GM23248 (cell line): ENCODE measurements at regions not wholly inside any gene's neighbourhood (a gene's known extent, or its start where the extent isn't known, plus 50 kb on each side); places are given as distances from the start of the nearest gene placed in this dataset.
A peak's percentile ranks its signal among the peaks of the same experiment; 100 is the strongest.

ENCODE experiments used
- DNase-seq: peaks from one replicate; pipeline ENCODE4 v3.0.0-alpha.2; 2015
- H2AFZ ChIP-seq: fragments of 200-600 bp; sonication (generic); 2 replicates; pipeline ENCODE4 v1.6.1; 2016; ENCODE audit warnings: antibody characterized with exemption
- H3F3A ChIP-seq: fragments of 200-600 bp; sonication (generic); 2 replicates; pipeline ENCODE4 v1.6.1; 2016; ENCODE audit warnings: mild to moderate bottlenecking, antibody characterized with exemption, mixed run types; ENCODE audit not compliant: insufficient read depth
- H3K27ac ChIP-seq: fragments of 200-600 bp; sonication (generic); 2 replicates; pipeline ENCODE4 v1.5.1; 2016; ENCODE audit warnings: mild to moderate bottlenecking
- H3K27me3 ChIP-seq: fragments of 200-600 bp; sonication (generic); replicated peaks from 2 replicates; pipeline ENCODE4 v1.6.1; 2016; ENCODE audit warnings: mild to moderate bottlenecking; ENCODE audit not compliant: insufficient read depth
- H3K36me3 ChIP-seq: fragments of 200-600 bp; sonication (generic); 2 replicates; pipeline ENCODE4 v1.6.1; 2016; ENCODE audit warnings: low read depth, mild to moderate bottlenecking
- H3K4me1 ChIP-seq: fragments of 200-600 bp; sonication (generic); 2 replicates; pipeline ENCODE4 v1.6.1; 2016; ENCODE audit warnings: mild to moderate bottlenecking; ENCODE audit not compliant: insufficient read depth
- H3K4me2 ChIP-seq: fragments of 200-600 bp; sonication (generic); one replicate; pipeline ENCODE4 v1.6.1; 2016; ENCODE audit warnings: mild to moderate bottlenecking; ENCODE audit not compliant: unreplicated experiment
- H3K4me3 ChIP-seq: fragments of 200-600 bp; sonication (generic); 2 replicates; pipeline ENCODE4 v1.5.1; 2016; ENCODE audit warnings: mild to moderate bottlenecking
- H3K79me2 ChIP-seq: fragments of 200-600 bp; sonication (generic); 2 replicates; pipeline ENCODE4 v1.6.1; 2016; ENCODE audit warnings: mild to moderate bottlenecking; ENCODE audit not compliant: insufficient read depth
- H3K9ac ChIP-seq: fragments of 200-600 bp; sonication (generic); 2 replicates; pipeline ENCODE4 v1.6.1; 2016; ENCODE audit warnings: mild to moderate bottlenecking
- H3K9me2 ChIP-seq: fragments of 200-600 bp; sonication (generic); 2 replicates; pipeline ENCODE4 v1.6.1; 2016; ENCODE audit warnings: mixed run types, mild to moderate bottlenecking, moderate library complexity; ENCODE audit not compliant: insufficient read depth
- H3K9me3 ChIP-seq: fragments of 200-600 bp; sonication (generic); one replicate; pipeline ENCODE4 v1.6.1; 2017; ENCODE audit warnings: low read depth
- H4K20me1 ChIP-seq: fragments of 200-600 bp; sonication (generic); 2 replicates; pipeline ENCODE4 v1.6.0; 2016; ENCODE audit not compliant: insufficient read depth
- EZH2 ChIP-seq: fragments of 200-600 bp; sonication (generic); IDR thresholded peaks from 2 replicates; pipeline ENCODE4 v1.6.1; 2018; ENCODE audit warnings: antibody characterized with exemption, mild to moderate bottlenecking; ENCODE audit not compliant: insufficient read depth, poor library complexity, severe bottlenecking
- EZH2phosphoT487 ChIP-seq: fragments of 200-600 bp; sonication (generic); IDR thresholded peaks from 2 replicates; pipeline ENCODE4 v1.6.1; 2018; ENCODE audit warnings: antibody characterized with exemption, moderate library complexity, mild to moderate bottlenecking, low read depth; ENCODE audit not compliant: insufficient read depth
- WGBS, 2 experiments: methylation state at CpG; one replicate each; pipeline ENCODE4 v1.1.6; 2015 to 2017; ENCODE audit warnings: low lambda C conversion rate in 2 of 2, low coverage in 1 of 2; ENCODE audit errors: missing lambda C conversion rate in 2 of 2; 5-methylcytosine and 5-hydroxymethylcytosine counted together
- in situ Hi-C: fragments of 300-500 bp; cut with MboI; formaldehyde crosslinking; loops from 2 replicates; pipeline ENCODE4 v1.15.0; 2020

GRCh38 chr12:98425859-98426258, 89.5 kb upstream of the TMPO start:
- Histone ChIP-seq H3F3A (no peaks in the 10 kb centered on the region), H3K9ac (no peak overlapping the region), H3K4me2 (no peak overlapping the region), H3K9me2 (no peaks in the 10 kb centered on the region), H4K20me1 (no peaks in the 10 kb centered on the region), H2AFZ (0 out of 2 replicates have a peak overlapping the region, but pooled peaks have one; percentile 20), H3K36me3 (no peaks in the 10 kb centered on the region), H3K27ac (no peak overlapping the region), H3K79me2 (no peaks in the 10 kb centered on the region), H3K4me3 (no peak overlapping the region), H3K9me3 (no peaks in the 10 kb centered on the region), H3K27me3 (no peaks in the 10 kb centered on the region), H3K4me1 (peaks cover 8% of the 10 kb centered on the region; the same call in 1 of the 2 replicates)
- TF ChIP-seq EZH2phosphoT487 (no peak), EZH2 (no peak)
- no peak for DNase-seq
- WGBS, 2 experiments = 51 to 59% methylated on average over 4 of the region's 4 CpGs
- in situ Hi-C loops = loop anchor here (10.0 kb wide), 2 partner anchors 99 to 219 kb away; partner anchors contain the start of genes APAF1 and IKBIP

GRCh38 chr12:98431089-98431488, 84.3 kb upstream of the TMPO start:
- Histone ChIP-seq H4K20me1 (no peaks in the 10 kb centered on the region), H2AFZ (no peak overlapping the region), H3K4me3 (no peak overlapping the region), H3F3A (no peaks in the 10 kb centered on the region), H3K9me3 (no peaks in the 10 kb centered on the region), H3K9me2 (no peaks in the 10 kb centered on the region), H3K79me2 (no peaks in the 10 kb centered on the region), H3K4me2 (no peak overlapping the region), H3K36me3 (no peaks in the 10 kb centered on the region), H3K27ac (no peak overlapping the region), H3K27me3 (no peaks in the 10 kb centered on the region), H3K4me1 (peaks cover 5% of the 10 kb centered on the region), H3K9ac (no peak overlapping the region)
- TF ChIP-seq EZH2 (no peak), EZH2phosphoT487 (no peak)
- WGBS, 2 experiments = 67 to 79% methylated on average over 3 of the region's 3 CpGs
- in situ Hi-C loops = no loop called here
- no peak for DNase-seq

- Histone ChIP-seq H4K20me1 (no peaks in the 10 kb centered on the region), H3K4me1 (peaks cover 31% of the 10 kb centered on the region), H3K27me3 (no peaks in the 10 kb centered on the region), H3K9me3 (no peaks in the 10 kb centered on the region), H3K9me2 (no peaks in the 10 kb centered on the region), H3K36me3 (no peaks in the 10 kb centered on the region), H3K79me2 (no peaks in the 10 kb centered on the region), H2AFZ (no peak overlapping the region), H3K4me2 (no peak overlapping the region), H3F3A (peaks cover 26% of the 10 kb centered on the region), H3K9ac (no peak overlapping the region), H3K27ac (no peak overlapping the region), H3K4me3 (no peak overlapping the region)
- TF ChIP-seq EZH2 (no peak), EZH2phosphoT487 (no peak)
- 93 to 96% methylated on average over 4 of the region's 4 CpGs for WGBS, 2 experiments
- in situ Hi-C loops = no loop called here
- DNase-seq = no peak
These were observed 78.2 kb upstream of the TMPO start for GRCh38 chr12:98437166-98437565.

GRCh38 chr12:98437806-98438595, 77.4 kb upstream of the TMPO start:
- H3K36me3 ChIP-seq = no peaks in the 10 kb centered on the region
- 81 to 91% methylated on average over 1 of the region's 1 CpG for WGBS, 2 experiments
- H3K4me3 ChIP-seq = no peak overlapping the region
- no peak overlapping the region for H3K27ac ChIP-seq
- H3K9me3 ChIP-seq = no peaks in the 10 kb centered on the region
- no peak for DNase-seq
- no peak for TF ChIP-seq EZH2
- no peak for TF ChIP-seq EZH2phosphoT487
- H3K27me3 ChIP-seq = no peaks in the 10 kb centered on the region
- H3F3A ChIP-seq = peaks cover 26% of the 10 kb centered on the region
- H3K4me1 ChIP-seq = peaks cover 31% of the 10 kb centered on the region
- in situ Hi-C loops = no loop called here
- H3K9ac ChIP-seq = no peak overlapping the region
- no peaks in the 10 kb centered on the region for H3K79me2 ChIP-seq
- H3K4me2 ChIP-seq = no peak overlapping the region
- H2AFZ ChIP-seq = 0 out of 2 replicates have a peak overlapping the region, but pooled peaks have one; percentile 58
- no peaks in the 10 kb centered on the region for H4K20me1 ChIP-seq
- no peaks in the 10 kb centered on the region for H3K9me2 ChIP-seq
